Tibial artery (tissue), 4 donors: ENCODE measurements at regions not wholly inside any gene's neighbourhood (a gene's known extent, or its start where the extent isn't known, plus 50 kb on each side); places are given as distances from the start of the nearest gene placed in this dataset.
A peak's percentile ranks its signal among the peaks of the same experiment; 100 is the strongest.

Source experiments
- DNase-seq, 2 donors: peaks; one replicate each; pipeline ENCODE4 v3.0.0-alpha.2; 2019
- H3K27ac ChIP-seq, 2 donors: fragments of 200-600 bp; sonication (generic) in 1 of 2; 1 replicate in 1 of 2; 2 replicates in 1 of 2; pipeline ENCODE4 v1.5.1; 2018 to 2019; ENCODE audit warnings: mild to moderate bottlenecking in 1 of 2
- H3K27me3 ChIP-seq, 2 donors: fragments of 200-600 bp; sonication (generic) in 1 of 2; one replicate each; pipeline versions ENCODE4 v1.5.1 to v1.6.0; 2016 to 2019
- H3K36me3 ChIP-seq, 3 donors: fragments of 200-600 bp; sonication (generic) in 2 of 3; one replicate each; pipeline ENCODE4 v1.5.1; 2016 to 2019; ENCODE audit warnings: mild to moderate bottlenecking in 2 of 3
- H3K4me1 ChIP-seq, 4 donors: fragments of 200-600 bp; sonication (generic) in 2 of 4; 1 replicate in 3 of 4; 2 replicates in 1 of 4; pipeline ENCODE4 v1.5.1; 2016 to 2019
- H3K4me3 ChIP-seq, 2 donors: fragments of 200-600 bp; sonication (generic) in 1 of 2; 1 replicate in 1 of 2; 2 replicates in 1 of 2; pipeline ENCODE4 v1.5.1; 2018 to 2019; ENCODE audit warnings: mild to moderate bottlenecking in 2 of 2
- H3K9me3 ChIP-seq, 3 donors: fragments of 200-600 bp; sonication (generic) in 1 of 3; one replicate each; pipeline ENCODE4 v1.5.1; 2016 to 2019
- CTCF ChIP-seq, 2 experiments: fragments of 200-600 bp in 1 of 2; fragments of 450-650 bp in 1 of 2; IDR thresholded peaks; one replicate each; pipeline ENCODE4 v1.5.1; 2017 to 2019; ENCODE audit warnings: antibody characterized with exemption in 2 of 2, mild to moderate bottlenecking in 1 of 2, moderate library complexity in 1 of 2
- intact Hi-C: fragments of 100-400 bp; cut with DNase I; formaldehyde crosslinking; loops from one replicate; pipeline ENCODE4 v1.15.0; 2023; ENCODE audit warnings: low total_unique reads

DNA sequence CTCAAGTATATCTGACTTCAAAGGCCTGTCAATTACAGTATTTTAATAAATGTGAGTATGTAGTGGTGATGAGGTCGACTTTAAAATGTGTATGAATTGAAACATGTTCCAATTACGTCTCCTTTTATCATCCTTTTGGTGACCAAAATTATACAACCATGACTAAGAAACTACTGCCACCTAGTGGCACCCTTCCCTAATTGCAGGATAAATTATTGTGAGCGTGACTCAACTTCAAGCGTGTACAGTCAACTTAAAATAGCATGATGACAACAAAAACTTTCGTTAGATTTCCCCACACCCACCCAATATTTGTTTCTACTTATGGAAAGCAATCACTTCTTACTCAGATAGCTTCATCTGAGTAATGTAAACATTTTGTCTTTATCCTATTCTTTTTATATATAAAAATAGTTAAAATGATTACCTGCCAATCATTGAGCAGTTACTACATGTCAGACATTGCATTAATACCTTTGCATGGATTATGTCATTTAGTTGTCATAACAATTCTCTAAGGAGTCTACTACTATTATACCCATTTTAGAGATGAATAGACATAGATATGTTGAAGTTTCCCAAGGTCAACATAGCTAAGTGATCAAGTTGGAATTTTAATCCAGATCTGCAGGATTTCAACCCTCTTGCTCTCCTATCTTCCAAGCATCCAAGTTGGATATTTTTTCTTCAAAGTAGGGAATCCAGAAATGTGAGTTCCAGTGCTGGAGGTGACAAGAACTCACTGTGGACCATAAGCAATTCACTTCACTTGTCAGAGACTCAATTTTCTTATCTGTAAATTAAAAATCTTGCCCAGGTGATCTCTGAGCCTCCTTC is 106.0 kb downstream of the MEX3B start:
- no peak for DNase-seq
- intact Hi-C loops = loop anchor here (10.0 kb wide), 1 partner anchor 455 kb away; no protein-coding TSS in a partner anchor

GRCh38 chr15:81937189-81937588 is 108.6 kb downstream of the MEX3B start:
- H3K27me3 ChIP-seq = no peaks in the 10 kb centered on the region
- no peak overlapping the region for H3K4me3 ChIP-seq
- peaks cover 0 to 6% (median 4%) of the 10 kb centered on the region in 3 donors for H3K9me3 ChIP-seq
- peaks cover 0 to 3% (median 0%) of the 10 kb centered on the region in 4 donors for H3K4me1 ChIP-seq
- H3K27ac ChIP-seq = no peak overlapping the region
- no peak for TF ChIP-seq CTCF (IDR thresholded peaks at IDR 0.05)
- no peak for DNase-seq
- no peaks in the 10 kb centered on the region for H3K36me3 ChIP-seq
- intact Hi-C loops = no loop called here

More for the DNA sequence above, 106.0 kb downstream of the MEX3B start:
- peak; percentile 48 to 49 for TF ChIP-seq CTCF (IDR thresholded peaks at IDR 0.05)
- Histone ChIP-seq H3K4me3 (no peak overlapping the region), H3K4me1 (peaks cover 0 to 3% (median 0%) of the 10 kb centered on the region in 4 donors), H3K36me3 (no peaks in the 10 kb centered on the region), H3K27ac (no peak overlapping the region), H3K27me3 (no peaks in the 10 kb centered on the region), H3K9me3 (peaks cover 0 to 6% (median 4%) of the 10 kb centered on the region in 3 donors)

DNA sequence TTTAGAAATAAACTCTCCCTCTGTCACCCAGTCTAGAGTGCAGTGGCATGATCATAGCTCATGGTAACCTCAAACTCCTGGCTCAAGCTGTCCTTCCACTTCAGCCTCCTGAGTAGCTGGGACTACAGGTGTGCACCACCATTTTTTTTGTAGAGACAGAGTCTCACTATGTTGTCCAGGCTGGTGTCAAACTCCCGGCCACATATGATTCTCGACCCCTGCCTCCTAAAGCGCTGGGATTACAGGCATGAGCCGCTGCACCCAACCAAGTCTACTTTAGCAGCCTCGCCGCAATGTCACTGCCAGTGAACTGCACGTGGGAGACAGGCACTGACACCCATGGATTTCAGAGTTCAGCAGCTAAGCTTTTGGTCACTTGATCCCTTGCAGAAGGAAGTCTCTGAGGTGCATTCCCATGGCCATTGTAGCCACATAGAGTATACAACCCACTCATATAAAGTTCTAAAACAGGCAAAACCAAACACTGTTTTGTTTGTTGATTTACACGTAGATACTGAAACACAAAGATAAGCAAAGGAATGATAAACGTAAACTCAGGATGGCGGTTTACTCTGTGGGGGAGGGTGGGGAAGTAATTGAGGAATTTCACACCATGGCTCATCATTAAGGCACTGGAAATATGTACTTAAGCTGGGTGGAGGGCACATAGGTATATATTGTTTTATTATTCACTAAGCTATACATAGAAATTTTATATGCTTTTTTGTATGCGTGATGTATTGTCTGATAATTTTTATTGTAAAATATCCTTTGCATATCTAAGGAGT is 115.0 kb downstream of the MEX3B start:
- TF ChIP-seq CTCF (IDR thresholded peaks at IDR 0.05) = no peak
- DNase-seq = no peak
- H3K36me3 ChIP-seq = no peaks in the 10 kb centered on the region
- no peaks in the 10 kb centered on the region for H3K27me3 ChIP-seq
- no peak overlapping the region for H3K4me3 ChIP-seq
- H3K27ac ChIP-seq = no peak overlapping the region
- intact Hi-C loops = no loop called here
- no peaks in the 10 kb centered on the region for H3K9me3 ChIP-seq
- no peaks in the 10 kb centered on the region for H3K4me1 ChIP-seq

DNA sequence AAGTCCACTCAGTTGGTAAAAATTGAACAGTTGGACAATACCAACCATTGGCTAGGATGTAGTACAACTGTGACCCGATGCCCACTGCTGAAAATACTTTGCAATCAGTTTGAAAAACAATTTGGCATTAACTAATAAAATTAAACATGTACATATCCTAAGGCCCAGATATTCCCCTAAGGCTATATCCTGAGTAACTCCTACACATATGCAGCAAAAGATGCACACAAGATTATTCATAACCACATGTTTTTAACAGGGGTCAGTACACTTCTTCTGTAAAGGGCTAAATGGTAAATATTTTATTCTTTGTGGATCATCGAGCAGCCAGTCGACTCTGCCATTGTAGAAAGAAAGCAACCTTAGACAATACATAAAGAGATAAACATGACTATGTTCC is 116.3 kb downstream of the MEX3B start:
- H3K4me3 ChIP-seq = no peak overlapping the region
- H3K9me3 ChIP-seq = no peaks in the 10 kb centered on the region
- H3K27me3 ChIP-seq = no peaks in the 10 kb centered on the region
- TF ChIP-seq CTCF (IDR thresholded peaks at IDR 0.05) = no peak
- H3K4me1 ChIP-seq = no peaks in the 10 kb centered on the region
- intact Hi-C loops = no loop called here
- no peaks in the 10 kb centered on the region for H3K36me3 ChIP-seq
- DNase-seq = no peak
- H3K27ac ChIP-seq = no peak overlapping the region

GRCh38 chr15:81926981-81927380 is 118.8 kb downstream of the MEX3B start:
- Histone ChIP-seq H3K27ac (no peak overlapping the region), H3K4me3 (no peak overlapping the region), H3K27me3 (no peaks in the 10 kb centered on the region), H3K9me3 (peaks cover 0 to 1% (median 0%) of the 10 kb centered on the region in 3 donors), H3K36me3 (no peaks in the 10 kb centered on the region), H3K4me1 (no peaks in the 10 kb centered on the region)
- no peak for TF ChIP-seq CTCF (IDR thresholded peaks at IDR 0.05)
- DNase-seq = no peak
- intact Hi-C loops = no loop called here
